Fibroblast of lung (primary cell): ENCODE measurements at regions not wholly inside any gene's neighbourhood (a gene's known extent, or its start where the extent isn't known, plus 50 kb on each side); places are given as distances from the start of the nearest gene placed in this dataset.

Source experiments
- EZH2 ChIP-seq: IDR thresholded peaks from 2 replicates; pipeline ENCODE4 v1.5.1; 2012; ENCODE audit warnings: low read length, control low read depth, mild to moderate bottlenecking; ENCODE audit errors: missing control alignments
- TF ChIP-seq, protein P1 (sequence below), 2 donors: IDR thresholded peaks in 1 of 2; conservative IDR thresholded peaks in 1 of 2; 1 replicate in 1 of 2; 2 replicates in 1 of 2; pipeline ENCODE4 v1.5.1; 2011 to 2012; ENCODE audit warnings: low read length in 2 of 2, control low read depth in 1 of 2, inconsistent platforms in 1 of 2, low read depth in 1 of 2, mild to moderate bottlenecking in 1 of 2

DNA sequence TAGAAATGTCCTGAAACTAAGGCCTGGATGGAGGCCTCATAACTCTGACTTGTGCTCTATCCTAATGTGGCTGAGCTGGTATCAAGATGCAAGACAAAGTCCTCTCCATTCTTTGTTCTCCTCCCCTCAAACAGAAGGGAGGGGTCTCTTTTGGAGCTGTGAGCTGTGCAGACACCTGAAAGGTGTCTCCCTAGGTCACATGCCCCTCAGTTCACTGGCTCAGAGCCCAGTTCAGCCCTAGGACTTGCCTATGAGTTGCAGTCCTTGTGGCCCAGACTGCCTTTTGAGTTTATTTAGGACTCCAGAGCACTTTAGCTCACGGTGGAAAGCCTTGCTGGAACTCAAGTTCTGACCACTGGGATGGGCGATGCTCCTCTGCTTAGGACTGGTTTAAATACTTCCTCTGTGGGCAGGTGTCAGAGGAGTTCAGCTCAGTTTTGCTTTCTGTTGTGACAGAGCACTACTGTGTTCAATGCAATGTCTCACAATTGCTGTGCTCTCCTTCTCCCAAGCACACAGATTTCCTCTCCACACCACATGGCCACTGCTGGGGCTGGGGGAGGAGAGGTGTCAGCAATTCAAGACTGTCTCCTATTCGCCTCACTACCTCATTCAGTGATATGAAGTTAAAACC, 84.8 kb upstream of the ZNF827 start:
- TF ChIP-seq, protein P1, sequence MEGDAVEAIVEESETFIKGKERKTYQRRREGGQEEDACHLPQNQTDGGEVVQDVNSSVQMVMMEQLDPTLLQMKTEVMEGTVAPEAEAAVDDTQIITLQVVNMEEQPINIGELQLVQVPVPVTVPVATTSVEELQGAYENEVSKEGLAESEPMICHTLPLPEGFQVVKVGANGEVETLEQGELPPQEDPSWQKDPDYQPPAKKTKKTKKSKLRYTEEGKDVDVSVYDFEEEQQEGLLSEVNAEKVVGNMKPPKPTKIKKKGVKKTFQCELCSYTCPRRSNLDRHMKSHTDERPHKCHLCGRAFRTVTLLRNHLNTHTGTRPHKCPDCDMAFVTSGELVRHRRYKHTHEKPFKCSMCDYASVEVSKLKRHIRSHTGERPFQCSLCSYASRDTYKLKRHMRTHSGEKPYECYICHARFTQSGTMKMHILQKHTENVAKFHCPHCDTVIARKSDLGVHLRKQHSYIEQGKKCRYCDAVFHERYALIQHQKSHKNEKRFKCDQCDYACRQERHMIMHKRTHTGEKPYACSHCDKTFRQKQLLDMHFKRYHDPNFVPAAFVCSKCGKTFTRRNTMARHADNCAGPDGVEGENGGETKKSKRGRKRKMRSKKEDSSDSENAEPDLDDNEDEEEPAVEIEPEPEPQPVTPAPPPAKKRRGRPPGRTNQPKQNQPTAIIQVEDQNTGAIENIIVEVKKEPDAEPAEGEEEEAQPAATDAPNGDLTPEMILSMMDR (conservative IDR thresholded peaks at IDR 0.05 in 1 of 2, IDR thresholded peaks at IDR 0.05 in 1 of 2; ENCODE audit: low read depth in 1 of 2, low read length in 2 of 2), result no peak
- TF ChIP-seq EZH2, result no peak
